ENCODE measurements at regions not wholly inside any gene's neighbourhood (a gene's known extent, or its start where the extent isn't known, plus 50 kb on each side); places are given as distances from the start of the nearest gene placed in this dataset.

- TF ChIP-seq CTCF (IDR thresholded peaks at IDR 0.05; ENCODE audit: low read depth, low read length, missing control alignments): no peak
- H3K4me3 ChIP-seq (ENCODE audit: low read depth, low read length): no peak overlapping the region
- in situ Hi-C loops (cut with HindIII; ENCODE audit: low sequenced_read_pairs): no loop called here
- peak; percentile 82 for DNase-seq (ENCODE audit: low read depth)
Measured at GRCh38 chr5:125584140-125584520, 837.7 kb upstream of the ZNF608 start.

DNA sequence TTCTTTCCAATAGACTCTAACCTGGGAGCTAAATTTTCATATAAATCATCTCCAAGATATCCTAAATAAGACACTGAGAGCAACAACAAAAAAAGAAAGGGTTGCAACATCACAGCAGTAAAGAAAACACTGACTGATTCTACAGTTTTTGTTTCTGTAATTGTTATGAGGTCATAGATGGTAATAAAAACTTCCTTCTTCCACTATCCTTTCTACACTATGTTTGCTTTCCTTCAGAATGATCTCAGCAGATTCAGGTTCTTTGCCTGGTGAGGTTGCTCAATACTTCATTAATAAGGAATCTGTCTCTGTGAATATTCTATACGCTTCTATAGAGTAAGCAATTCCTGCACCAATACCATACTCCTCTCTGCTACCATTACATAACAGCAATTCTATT is 835.6 kb upstream of the GRAMD2B start:
- no peak for TF ChIP-seq CTCF (IDR thresholded peaks at IDR 0.05; ENCODE audit: low read depth, low read length, missing control alignments)
- in situ Hi-C loops (cut with HindIII; ENCODE audit: low sequenced_read_pairs): no loop called here
- H3K4me3 ChIP-seq (ENCODE audit: low read depth, low read length): no peak overlapping the region
- no peak for DNase-seq (ENCODE audit: low read depth)

- in situ Hi-C loops (cut with HindIII; ENCODE audit: low sequenced_read_pairs): no loop called here
- no peak for DNase-seq (ENCODE audit: low read depth)
- no peak for TF ChIP-seq CTCF (IDR thresholded peaks at IDR 0.05; ENCODE audit: low read depth, low read length, missing control alignments)
- H3K4me3 ChIP-seq (ENCODE audit: low read depth, low read length): no peak overlapping the region
Measured at GRCh38 chr5:125592856-125593255, 830.4 kb upstream of the GRAMD2B start.

DNA sequence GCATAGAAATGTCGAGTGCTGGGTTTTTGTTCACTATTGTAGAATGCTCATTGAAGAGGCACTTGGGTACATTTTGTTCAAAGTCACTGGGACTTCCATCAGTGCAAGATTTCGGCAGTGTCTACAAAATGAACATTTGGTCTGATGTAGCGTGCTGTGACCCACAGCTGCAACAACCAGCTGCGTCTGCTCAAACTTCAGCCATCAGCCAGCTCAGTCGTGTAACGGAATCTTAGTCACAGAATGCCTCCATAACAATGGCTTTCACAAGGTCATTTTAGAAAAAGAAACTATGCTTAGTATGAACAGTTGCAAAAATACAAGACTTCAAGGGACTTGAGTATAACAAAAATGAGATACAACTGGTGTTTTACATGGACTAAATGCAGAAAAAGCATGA is 828.1 kb upstream of the GRAMD2B start:
- no peak for DNase-seq (ENCODE audit: low read depth)
- in situ Hi-C loops (cut with HindIII; ENCODE audit: low sequenced_read_pairs): no loop called here
- no peak overlapping the region for H3K4me3 ChIP-seq (ENCODE audit: low read depth, low read length)
- TF ChIP-seq CTCF (IDR thresholded peaks at IDR 0.05; ENCODE audit: low read depth, low read length, missing control alignments): no peak

- DNase-seq (ENCODE audit: low read depth): no peak
- in situ Hi-C loops (cut with HindIII; ENCODE audit: low sequenced_read_pairs): no loop called here
- H3K4me3 ChIP-seq (ENCODE audit: low read depth, low read length): no peak overlapping the region
- no peak for TF ChIP-seq CTCF (IDR thresholded peaks at IDR 0.05; ENCODE audit: low read depth, low read length, missing control alignments)
Measured at GRCh38 chr5:125595845-125596244, 827.4 kb upstream of the GRAMD2B start.

GRCh38 chr5:125597338-125597737 is 825.9 kb upstream of the GRAMD2B start:
- peak; percentile 16 for DNase-seq (ENCODE audit: low read depth)
- no peak overlapping the region for H3K4me3 ChIP-seq (ENCODE audit: low read depth, low read length)
- TF ChIP-seq CTCF (IDR thresholded peaks at IDR 0.05; ENCODE audit: low read depth, low read length, missing control alignments): no peak
- in situ Hi-C loops (cut with HindIII; ENCODE audit: low sequenced_read_pairs): no loop called here

DNA sequence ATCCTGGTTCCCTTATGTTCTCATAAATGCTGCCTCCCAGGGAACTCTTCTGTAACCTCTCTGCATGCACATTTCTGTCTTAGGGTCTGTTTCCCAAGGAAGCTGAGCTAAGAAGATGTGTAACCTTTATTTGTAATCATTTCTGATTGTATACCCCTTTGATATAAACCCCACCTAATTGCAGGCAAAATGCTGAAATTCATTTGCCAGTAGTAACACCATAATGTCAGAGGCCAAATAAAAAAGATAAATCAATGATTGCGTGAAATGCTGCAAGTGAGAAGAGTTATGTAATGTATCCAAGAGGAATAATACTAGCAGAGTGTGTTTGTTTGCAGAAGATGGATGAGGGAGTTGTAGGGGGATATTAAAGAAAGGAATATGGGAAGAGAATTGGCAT is 822.6 kb upstream of the GRAMD2B start:
- no peak for TF ChIP-seq CTCF (IDR thresholded peaks at IDR 0.05; ENCODE audit: low read depth, low read length, missing control alignments)
- no peak for DNase-seq (ENCODE audit: low read depth)
- no peak overlapping the region for H3K4me3 ChIP-seq (ENCODE audit: low read depth, low read length)
- in situ Hi-C loops (cut with HindIII; ENCODE audit: low sequenced_read_pairs): no loop called here
